T-helper 2 cell treated with Interferon-gamma antibody and Interleukin-4, amounts not matched to agents 5 μg/mL and 100 μg/mL, for 36 hours (primary cell): ENCODE measurements at regions not wholly inside any gene's neighbourhood (a gene's known extent, or its start where the extent isn't known, plus 50 kb on each side); places are given as distances from the start of the nearest gene placed in this dataset.

Experiments used
- DNase-seq: peaks from one replicate; pipeline ENCODE4 v3.0.0; 2021; ENCODE audit warnings: low spot score
- H3K27ac Mint-ChIP-seq: one replicate; pipeline ENCODE4 v1.8.0; 2021; ENCODE audit warnings: mild to moderate bottlenecking, mixed read lengths
- H3K27me3 Mint-ChIP-seq: one replicate; pipeline ENCODE4 v1.8.0; 2021; ENCODE audit warnings: low read depth, mixed read lengths
- H3K36me3 Mint-ChIP-seq: one replicate; pipeline ENCODE4 v1.8.0; 2021; ENCODE audit warnings: low read depth, mixed read lengths
- H3K4me1 Mint-ChIP-seq: one replicate; pipeline ENCODE4 v1.8.0; 2021; ENCODE audit warnings: low read depth, mixed read lengths
- H3K4me3 Mint-ChIP-seq: one replicate; pipeline ENCODE4 v1.8.0; 2022; ENCODE audit warnings: mild to moderate bottlenecking, moderate library complexity, mixed read lengths
- H3K9me3 Mint-ChIP-seq: one replicate; pipeline ENCODE4 v1.8.0; 2021; ENCODE audit warnings: mixed read lengths

DNA sequence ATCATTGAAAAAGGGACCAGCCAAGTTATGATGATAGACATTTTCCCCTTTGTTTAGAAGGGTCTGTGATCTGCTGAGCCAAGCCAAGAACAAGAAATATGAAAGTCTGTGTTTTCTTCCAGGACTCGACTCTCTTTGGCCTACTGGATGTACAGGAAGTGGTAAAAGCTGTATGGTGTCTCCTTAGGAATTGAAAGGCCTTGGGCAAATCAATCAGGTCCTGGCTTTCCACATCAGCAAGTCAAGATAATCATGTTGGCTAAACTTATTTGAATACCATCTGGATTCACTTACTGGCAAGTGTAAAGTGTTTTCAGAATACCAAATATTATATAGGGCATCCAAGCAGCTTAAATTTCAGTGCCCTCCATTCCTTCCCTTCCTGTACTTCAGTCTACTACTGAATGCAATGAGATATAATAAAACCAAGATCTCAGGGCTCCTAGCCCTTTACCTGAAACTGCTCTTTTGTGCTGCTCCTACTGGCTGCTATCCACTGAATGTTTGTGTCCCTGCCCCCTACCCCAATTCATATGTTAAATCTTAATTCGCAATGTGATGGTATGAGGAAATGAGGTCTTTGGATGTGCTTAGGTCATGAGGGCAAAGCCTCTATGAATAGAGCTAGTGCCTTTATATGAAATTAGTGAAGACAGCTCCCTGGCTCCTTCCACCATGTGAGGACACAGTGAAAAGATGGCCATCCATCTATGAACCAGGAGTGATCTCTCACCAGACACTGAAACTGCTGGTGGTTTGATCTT, 578.0 kb downstream of the SPRY1 start:
- Mint-ChIP-seq H3K9me3 (no peaks in the 10 kb centered on the region), H3K4me3 (no peak overlapping the region), H3K4me1 (no peaks in the 10 kb centered on the region), H3K36me3 (no peaks in the 10 kb centered on the region), H3K27me3 (no peaks in the 10 kb centered on the region), H3K27ac (no peak overlapping the region)
- DNase-seq = no peak

DNA sequence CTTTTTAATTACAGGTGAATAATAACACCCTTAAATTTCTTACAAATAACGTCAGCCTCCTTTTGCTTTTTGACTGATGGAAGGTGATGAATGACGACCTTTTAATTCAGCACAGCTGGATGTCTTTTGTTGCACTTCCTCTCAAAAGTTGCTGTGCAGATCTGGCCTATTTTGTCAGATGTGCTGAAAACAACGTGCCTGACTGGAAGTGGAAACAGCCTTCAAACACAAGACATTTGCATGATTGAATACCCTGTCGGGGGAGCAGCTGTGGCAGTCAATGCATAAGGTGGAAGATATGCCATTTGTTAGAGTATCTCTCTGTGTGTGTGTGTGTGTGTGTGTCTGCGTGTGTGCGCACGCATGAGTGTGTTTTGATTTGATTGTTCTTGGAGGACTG, 579.7 kb downstream of the SPRY1 start:
- no peak for DNase-seq
- no peaks in the 10 kb centered on the region for H3K36me3 Mint-ChIP-seq
- no peaks in the 10 kb centered on the region for H3K9me3 Mint-ChIP-seq

DNA sequence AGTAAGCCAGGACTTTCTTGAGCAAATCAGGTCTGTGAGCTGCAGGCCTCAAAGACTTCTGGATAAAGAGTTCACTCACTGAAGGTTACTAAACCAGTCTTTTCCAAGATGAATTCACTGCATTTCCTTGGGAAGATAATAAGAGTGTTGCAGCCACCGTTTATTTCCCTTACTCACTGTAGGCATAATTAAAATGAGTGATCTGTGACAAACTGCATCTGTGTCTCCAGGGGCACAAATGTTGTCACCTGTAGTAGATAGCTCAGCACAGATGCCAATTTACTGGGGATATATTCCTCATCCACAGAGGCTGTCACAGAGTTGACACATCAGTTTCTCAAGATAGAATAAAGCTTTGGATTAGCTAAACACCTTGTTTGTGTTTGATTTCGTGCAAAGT, 580.2 kb downstream of the SPRY1 start:
- Mint-ChIP-seq H3K36me3 (no peaks in the 10 kb centered on the region), H3K27me3 (no peaks in the 10 kb centered on the region), H3K4me1 (no peaks in the 10 kb centered on the region), H3K4me3 (no peak overlapping the region), H3K27ac (no peak overlapping the region), H3K9me3 (no peaks in the 10 kb centered on the region)
- DNase-seq = no peak

More for the DNA sequence above, 579.7 kb downstream of the SPRY1 start:
- H3K4me3 Mint-ChIP-seq = no peak overlapping the region
- no peaks in the 10 kb centered on the region for H3K4me1 Mint-ChIP-seq
- H3K27ac Mint-ChIP-seq = no peak overlapping the region
- no peaks in the 10 kb centered on the region for H3K27me3 Mint-ChIP-seq

DNA sequence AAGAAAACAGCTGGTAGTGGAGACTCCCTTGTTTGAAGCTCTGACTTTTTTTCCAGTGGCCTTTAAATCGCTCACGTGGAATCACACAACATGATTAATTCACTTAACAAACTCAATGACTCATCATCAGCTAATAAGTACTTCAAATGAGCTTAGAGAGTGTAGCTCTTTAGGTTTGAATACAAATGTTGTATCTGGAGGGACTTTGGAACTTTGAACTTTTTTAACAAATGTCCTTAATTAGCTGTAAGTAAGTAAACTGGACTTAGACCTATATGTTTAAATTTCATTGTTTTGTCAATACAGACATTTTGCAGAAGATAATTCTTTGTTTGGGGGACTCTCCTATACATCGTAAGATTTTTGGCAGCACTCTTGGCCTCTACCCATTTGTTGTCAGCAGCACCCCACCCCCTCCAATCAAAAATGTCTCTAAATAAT, 581.1 kb downstream of the SPRY1 start:
- DNase-seq = no peak
- H3K9me3 Mint-ChIP-seq = no peaks in the 10 kb centered on the region
- no peak overlapping the region for H3K4me3 Mint-ChIP-seq
- no peak overlapping the region for H3K27ac Mint-ChIP-seq
- H3K27me3 Mint-ChIP-seq = no peaks in the 10 kb centered on the region
- H3K4me1 Mint-ChIP-seq = no peaks in the 10 kb centered on the region
- H3K36me3 Mint-ChIP-seq = no peaks in the 10 kb centered on the region

DNA sequence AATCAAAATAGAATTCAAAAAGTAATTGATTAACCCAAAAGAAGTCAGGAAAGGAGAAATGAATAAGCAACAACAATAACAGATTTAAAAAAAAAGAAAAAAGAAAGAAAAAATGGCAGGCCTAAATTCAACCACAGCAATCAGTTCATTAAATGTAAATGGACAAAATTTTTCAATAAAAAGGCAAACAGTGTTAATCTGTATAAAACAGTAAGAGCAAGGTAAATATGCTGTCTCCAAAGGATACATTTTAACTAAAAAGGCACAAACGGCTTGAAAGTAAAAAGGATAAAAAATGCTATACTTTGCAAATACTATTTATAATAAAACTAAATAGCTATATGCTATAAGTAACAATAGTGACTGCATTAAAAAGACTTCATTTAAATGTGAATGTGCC, 582.0 kb downstream of the SPRY1 start:
- DNase-seq = no peak
- H3K36me3 Mint-ChIP-seq = no peaks in the 10 kb centered on the region
- no peak overlapping the region for H3K4me3 Mint-ChIP-seq
- no peaks in the 10 kb centered on the region for H3K27me3 Mint-ChIP-seq
- no peaks in the 10 kb centered on the region for H3K4me1 Mint-ChIP-seq
- no peaks in the 10 kb centered on the region for H3K9me3 Mint-ChIP-seq
- H3K27ac Mint-ChIP-seq = no peak overlapping the region

DNA sequence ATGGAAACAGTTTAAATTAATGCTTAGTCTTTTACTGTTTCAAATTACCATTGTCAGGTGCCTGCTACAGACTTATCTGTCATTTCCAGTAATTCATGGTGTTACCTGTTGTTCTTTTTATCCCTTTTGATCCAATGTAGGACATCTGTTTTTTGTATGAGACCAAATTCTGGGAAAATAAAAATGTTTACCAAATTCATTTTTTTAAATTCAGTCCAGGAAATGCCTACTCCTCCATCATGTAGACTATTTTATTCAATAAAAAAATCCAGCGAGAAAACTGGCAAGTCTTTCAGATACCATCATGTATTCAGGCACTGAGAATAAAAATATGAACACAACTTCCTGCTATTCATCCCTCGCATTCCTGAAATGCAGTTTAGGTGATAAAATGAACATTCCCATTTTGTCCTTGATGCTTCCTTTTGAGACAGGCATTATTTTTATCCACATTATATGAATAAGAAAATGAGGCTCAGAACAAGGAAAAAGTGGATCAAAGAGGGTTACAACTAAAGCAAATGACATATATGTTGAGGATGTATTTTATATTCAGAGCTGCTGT, 584.2 kb downstream of the SPRY1 start:
- Mint-ChIP-seq H3K27ac (no peak overlapping the region), H3K36me3 (no peaks in the 10 kb centered on the region), H3K27me3 (no peaks in the 10 kb centered on the region), H3K9me3 (no peaks in the 10 kb centered on the region), H3K4me1 (no peaks in the 10 kb centered on the region), H3K4me3 (no peak overlapping the region)
- DNase-seq = no peak

DNA sequence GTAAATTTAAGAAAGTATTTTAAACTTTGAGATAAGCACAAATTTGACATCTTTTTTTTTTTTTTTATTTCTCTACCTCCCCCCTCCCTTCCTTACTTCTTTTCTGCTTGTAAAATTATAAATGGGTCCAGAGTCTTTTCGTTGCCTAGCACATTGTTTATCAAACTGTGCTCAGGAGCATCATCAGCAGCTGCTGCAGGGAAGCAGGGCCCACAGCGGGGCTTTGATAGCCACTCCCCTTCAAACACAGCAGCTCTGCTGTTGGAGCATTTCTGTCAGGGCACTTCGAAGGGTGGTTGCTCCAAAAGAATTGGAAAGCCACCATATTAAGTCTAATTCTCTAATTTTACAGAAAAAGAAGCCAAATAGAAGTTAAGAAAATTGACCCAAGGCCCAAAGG, 588.3 kb downstream of the SPRY1 start:
- H3K27ac Mint-ChIP-seq = no peak overlapping the region
- no peak overlapping the region for H3K4me3 Mint-ChIP-seq
- H3K36me3 Mint-ChIP-seq = no peaks in the 10 kb centered on the region
- no peaks in the 10 kb centered on the region for H3K9me3 Mint-ChIP-seq
- no peak for DNase-seq
- H3K4me1 Mint-ChIP-seq = no peaks in the 10 kb centered on the region
- no peaks in the 10 kb centered on the region for H3K27me3 Mint-ChIP-seq

DNA sequence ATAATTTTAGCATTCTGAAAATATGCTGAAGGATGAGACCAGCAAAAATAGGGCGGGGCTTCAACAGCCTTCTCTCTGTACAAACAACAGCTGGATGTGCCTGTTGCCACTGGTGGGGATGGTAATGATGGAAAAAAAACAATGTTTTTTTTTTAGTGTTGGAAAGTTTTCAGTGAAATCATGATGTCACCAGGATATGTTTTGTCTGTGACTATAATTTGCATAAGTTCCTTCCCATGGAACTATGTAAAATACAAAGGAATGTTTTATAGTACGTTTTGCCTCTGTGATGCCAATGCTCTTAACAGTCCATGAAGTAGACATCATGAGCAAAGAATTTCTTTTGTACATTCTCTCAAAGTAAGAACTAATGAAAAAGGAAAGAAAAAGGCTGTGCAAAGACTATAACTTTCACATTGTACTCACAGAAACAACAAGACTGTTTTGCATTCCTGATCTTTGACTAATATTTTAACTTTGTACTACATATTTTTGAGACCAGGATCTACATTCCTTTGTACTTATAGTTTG, 589.7 kb downstream of the SPRY1 start:
- no peak overlapping the region for H3K4me3 Mint-ChIP-seq
- no peak overlapping the region for H3K27ac Mint-ChIP-seq
- H3K4me1 Mint-ChIP-seq = no peaks in the 10 kb centered on the region
- no peaks in the 10 kb centered on the region for H3K27me3 Mint-ChIP-seq
- DNase-seq = no peak
- H3K9me3 Mint-ChIP-seq = no peaks in the 10 kb centered on the region
- no peaks in the 10 kb centered on the region for H3K36me3 Mint-ChIP-seq

DNA sequence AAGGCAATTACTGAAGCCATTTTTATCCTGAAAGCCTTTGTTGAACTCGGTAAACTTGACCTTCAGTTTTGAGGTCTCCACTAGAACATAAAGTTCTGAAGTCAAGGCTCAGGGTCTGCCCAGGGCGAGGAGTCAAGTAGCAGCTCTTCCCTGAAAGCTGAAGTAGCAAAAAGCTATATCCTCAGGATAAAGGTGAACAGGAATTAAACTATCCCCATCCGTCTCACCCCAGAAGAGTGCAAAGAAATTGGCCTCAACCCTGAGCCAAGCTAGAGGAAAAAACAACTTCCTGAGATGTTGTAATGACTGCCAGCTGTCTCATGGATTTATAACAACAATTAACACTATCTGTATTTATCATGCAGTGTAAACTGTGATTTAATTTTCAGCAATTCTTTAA, 590.8 kb downstream of the SPRY1 start:
- DNase-seq = no peak
- Mint-ChIP-seq H3K9me3 (no peaks in the 10 kb centered on the region), H3K4me3 (no peak overlapping the region), H3K4me1 (no peaks in the 10 kb centered on the region), H3K36me3 (no peaks in the 10 kb centered on the region), H3K27ac (no peak overlapping the region), H3K27me3 (no peaks in the 10 kb centered on the region)

DNA sequence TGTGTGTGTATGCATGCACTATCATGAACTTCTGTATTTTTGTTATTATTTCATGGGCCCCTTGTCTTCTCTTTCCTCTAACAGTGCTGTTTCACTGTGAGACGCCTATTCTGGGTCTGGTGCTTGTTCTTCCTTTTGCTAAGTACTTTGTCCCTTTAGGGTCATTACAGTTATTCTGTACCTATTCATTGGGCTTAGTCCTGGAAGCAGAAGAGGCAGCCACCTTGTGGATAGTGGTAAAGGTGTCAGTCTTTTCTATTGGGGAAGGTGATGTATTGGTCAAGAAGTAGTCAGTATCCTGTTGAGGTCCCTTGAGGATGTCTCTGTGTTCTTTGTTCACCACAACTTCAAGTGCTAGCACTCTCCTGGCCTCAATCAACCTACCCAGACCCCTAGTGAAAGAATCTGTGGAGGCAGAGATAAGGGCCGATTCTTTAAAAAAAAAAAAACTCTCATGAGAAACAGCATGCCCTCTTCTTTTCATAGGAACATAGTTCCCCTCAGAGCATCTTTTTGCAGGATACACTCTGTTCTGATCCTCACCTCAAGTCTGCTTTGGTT, 593.8 kb downstream of the SPRY1 start:
- DNase-seq = no peak
- Mint-ChIP-seq H3K9me3 (no peaks in the 10 kb centered on the region), H3K4me1 (no peaks in the 10 kb centered on the region), H3K36me3 (no peaks in the 10 kb centered on the region), H3K27ac (no peak overlapping the region), H3K4me3 (no peak overlapping the region), H3K27me3 (no peaks in the 10 kb centered on the region)

DNA sequence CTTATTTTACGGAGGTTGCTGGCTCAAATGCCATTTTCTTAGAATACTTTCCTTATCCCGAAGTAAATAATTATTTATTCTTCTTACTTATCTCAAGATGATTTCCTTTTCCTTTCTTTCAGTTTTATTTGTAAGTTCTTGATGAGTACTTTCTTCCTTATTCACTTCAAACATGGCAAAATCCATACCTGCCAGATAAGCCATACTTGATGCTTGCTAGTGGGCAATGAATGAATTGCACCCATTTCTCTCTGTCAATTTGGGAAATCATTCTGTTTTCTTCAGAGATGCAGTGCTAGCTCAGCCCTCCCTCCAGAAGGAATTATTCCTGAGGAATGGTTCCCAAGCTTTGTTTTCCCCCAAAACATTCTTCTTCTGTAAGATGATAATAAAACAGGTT, 598.3 kb downstream of the SPRY1 start:
- no peak overlapping the region for H3K27ac Mint-ChIP-seq
- no peaks in the 10 kb centered on the region for H3K27me3 Mint-ChIP-seq
- H3K36me3 Mint-ChIP-seq = no peaks in the 10 kb centered on the region
- no peaks in the 10 kb centered on the region for H3K9me3 Mint-ChIP-seq
- DNase-seq = no peak
- no peaks in the 10 kb centered on the region for H3K4me1 Mint-ChIP-seq
- H3K4me3 Mint-ChIP-seq = no peak overlapping the region

DNA sequence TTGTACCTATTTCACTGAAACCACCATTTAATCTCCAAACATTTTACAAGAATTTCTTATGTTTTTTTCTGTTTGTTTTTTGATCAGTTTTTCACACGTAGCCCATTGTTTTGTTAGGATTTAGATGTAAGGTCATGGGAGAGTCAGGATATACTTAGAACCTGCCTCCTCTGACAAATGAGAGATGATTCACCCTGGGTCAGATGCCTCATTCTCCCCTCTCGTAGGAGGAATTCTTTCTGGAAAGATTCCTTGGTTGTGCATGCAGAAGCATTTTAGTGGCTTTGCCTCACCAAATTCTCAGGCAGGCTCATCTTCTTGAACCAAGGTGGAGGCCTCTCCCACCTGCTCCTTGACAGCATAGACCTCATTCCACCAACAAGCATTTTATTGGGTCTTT, 599.3 kb downstream of the SPRY1 start:
- no peak for DNase-seq
- Mint-ChIP-seq H3K4me1 (no peaks in the 10 kb centered on the region), H3K27me3 (no peaks in the 10 kb centered on the region), H3K27ac (no peak overlapping the region), H3K9me3 (no peaks in the 10 kb centered on the region), H3K4me3 (no peak overlapping the region), H3K36me3 (no peaks in the 10 kb centered on the region)

DNA sequence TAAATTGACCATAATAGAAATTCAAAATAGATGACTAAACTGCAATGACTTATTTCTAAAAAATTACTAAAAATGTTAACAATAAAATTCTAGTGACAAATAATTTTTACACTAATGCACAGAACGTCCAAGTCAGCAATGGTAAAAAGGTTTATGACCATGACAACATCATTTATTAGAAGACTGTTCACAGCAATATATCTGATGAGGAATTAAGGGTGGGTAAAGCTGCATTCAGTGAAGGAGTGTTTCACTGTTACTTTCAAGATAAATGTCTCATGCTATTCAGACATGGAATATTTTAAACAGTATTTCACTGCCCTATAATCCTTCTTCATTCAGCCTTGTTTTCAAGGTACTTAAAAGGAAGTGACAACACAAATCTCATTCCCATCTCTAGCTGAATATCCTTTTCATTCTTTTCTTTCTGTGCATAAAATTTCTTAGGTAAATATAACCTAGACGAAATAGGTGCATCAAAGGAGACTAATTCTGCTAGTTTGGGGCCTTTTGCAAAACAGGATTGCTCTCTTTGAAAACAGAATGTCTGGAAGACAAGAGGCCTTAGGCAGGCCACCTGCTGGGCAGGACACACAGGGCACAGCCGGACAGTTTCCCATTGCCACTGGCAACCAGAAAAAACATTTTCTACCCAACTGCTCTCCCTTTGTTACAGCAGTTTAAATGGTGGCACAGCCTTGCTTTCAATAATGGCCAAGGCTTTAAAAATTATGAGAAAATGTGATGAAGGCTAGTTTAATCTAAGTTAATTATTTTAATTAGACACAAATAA, 600.3 kb downstream of the SPRY1 start:
- Mint-ChIP-seq H3K27me3 (no peaks in the 10 kb centered on the region), H3K9me3 (no peaks in the 10 kb centered on the region)

More for the DNA sequence above, 600.3 kb downstream of the SPRY1 start:
- no peak overlapping the region for H3K4me3 Mint-ChIP-seq
- H3K27ac Mint-ChIP-seq = no peak overlapping the region
- no peaks in the 10 kb centered on the region for H3K36me3 Mint-ChIP-seq
- H3K4me1 Mint-ChIP-seq = no peaks in the 10 kb centered on the region
- no peak for DNase-seq
